HEK293 (cell line): ENCODE measurements at regions not wholly inside any gene's neighbourhood (a gene's known extent, or its start where the extent isn't known, plus 50 kb on each side); places are given as distances from the start of the nearest gene placed in this dataset.

ENCODE experiments used
- CTCF ChIA-PET: fragments of 350-600 bp; formaldehyde crosslinking; extraction: SDS; loops from one replicate; lab custom pipeline; 2021; ENCODE audit warnings: antibody characterized with exemption; lab: Yijun Ruan, JAX
- POLR2A ChIA-PET: fragments of 300-600 bp; formaldehyde crosslinking; extraction: SDS; loops from one replicate; lab custom pipeline; 2020; ENCODE audit warnings: antibody characterized with exemption, inconsistent platforms; lab: Yijun Ruan, JAX
- H3K27ac ChIP-seq: fragments of 200-500 bp; sonication (Bioruptor generic); 2 replicates; pipeline ENCODE4 v1.5.1; 2014; ENCODE audit warnings: low read depth, low read length, control low read depth, inconsistent platforms; ENCODE audit errors: extremely low read depth
- H3K36me3 ChIP-seq, 2 experiments: fragments of 200-500 bp in 1 of 2; sonication (Bioruptor generic) in 1 of 2; 1 replicate in 1 of 2; 2 replicates in 1 of 2; pipeline ENCODE4 v1.5.1; 2014 to 2017; ENCODE audit warnings: inconsistent platforms in 2 of 2, low read length in 2 of 2; ENCODE audit not compliant: control insufficient read depth in 2 of 2, insufficient read depth in 1 of 2
- H3K4me1 ChIP-seq: fragments of 200-500 bp; sonication (Bioruptor generic); 2 replicates; pipeline ENCODE4 v1.5.1; 2014; ENCODE audit warnings: mild to moderate bottlenecking, low read length, inconsistent platforms; ENCODE audit not compliant: control insufficient read depth, insufficient read depth
- H3K4me3 ChIP-seq: 2 replicates; pipeline ENCODE4 v1.5.1; 2011; ENCODE audit warnings: low read depth, mild to moderate bottlenecking, control low read depth, low read length, moderate library complexity
- H3K9me3 ChIP-seq: fragments of 200-500 bp; sonication (Bioruptor generic); 2 replicates; pipeline ENCODE4 v1.5.1; 2014; ENCODE audit warnings: low read depth, low read length, inconsistent platforms; ENCODE audit not compliant: control insufficient read depth, insufficient read depth
- GLI2 ChIP-seq: fragments of 450-650 bp; formaldehyde crosslinking; IDR thresholded peaks from 2 replicates; pipeline ENCODE4; 2017; ENCODE audit warnings: missing biosample characterization, missing genetic modification characterization, low read depth, borderline replicate concordance
- KLF10 ChIP-seq: fragments of 450-650 bp; IDR thresholded peaks from 2 replicates; pipeline ENCODE4 v1.5.1; 2018; ENCODE audit warnings: missing biosample characterization, mild to moderate bottlenecking, missing genetic modification characterization
- KLF17 ChIP-seq: fragments of 450-650 bp; formaldehyde crosslinking; IDR thresholded peaks from 2 replicates; pipeline ENCODE4 v1.5.1; 2016; ENCODE audit warnings: missing biosample characterization, missing genetic modification characterization
- KLF9 ChIP-seq: fragments of 450-650 bp; formaldehyde crosslinking; IDR thresholded peaks from 2 replicates; pipeline ENCODE4 v1.5.1; 2016; ENCODE audit warnings: missing biosample characterization, missing genetic modification characterization, low read depth
- MYNN ChIP-seq: fragments of 450-650 bp; formaldehyde crosslinking; IDR thresholded peaks from 2 replicates; pipeline ENCODE4 v1.5.1; 2016; ENCODE audit warnings: missing biosample characterization, missing genetic modification characterization, borderline replicate concordance
- REST ChIP-seq: fragments of 450-650 bp; formaldehyde crosslinking; IDR thresholded peaks from 2 replicates; pipeline ENCODE4 v1.5.1; 2016; ENCODE audit warnings: missing biosample characterization, missing genetic modification characterization
- SP2 ChIP-seq: fragments of 450-650 bp; formaldehyde crosslinking; IDR thresholded peaks from 2 replicates; pipeline ENCODE4 v1.5.1; 2016; ENCODE audit warnings: missing biosample characterization, missing genetic modification characterization
- TSHZ1 ChIP-seq: fragments of 450-650 bp; formaldehyde crosslinking; IDR thresholded peaks from 2 replicates; pipeline ENCODE4 v1.5.1; 2016; ENCODE audit warnings: missing biosample characterization, missing genetic modification characterization, borderline replicate concordance
- YY2 ChIP-seq: fragments of 450-650 bp; formaldehyde crosslinking; IDR thresholded peaks from 2 replicates; pipeline ENCODE4 v1.5.1; 2016; ENCODE audit warnings: missing biosample characterization, missing genetic modification characterization
- ZBTB26 ChIP-seq: fragments of 450-650 bp; formaldehyde crosslinking; optimal IDR thresholded peaks from 2 replicates; pipeline ENCODE3; 2016; ENCODE audit warnings: missing biosample characterization, mild to moderate bottlenecking, missing genetic modification characterization
- ZEB2 ChIP-seq: fragments of 450-650 bp; formaldehyde crosslinking; IDR thresholded peaks from 2 replicates; pipeline ENCODE4 v1.5.1; 2016; ENCODE audit warnings: missing biosample characterization, missing genetic modification characterization
- ZFP37 ChIP-seq: fragments of 450-650 bp; formaldehyde crosslinking; IDR thresholded peaks from 2 replicates; pipeline ENCODE4 v1.5.1; 2016; ENCODE audit warnings: missing biosample characterization, missing genetic modification characterization
- ZNF214 ChIP-seq: fragments of 450-650 bp; formaldehyde crosslinking; IDR thresholded peaks from 2 replicates; pipeline ENCODE4 v1.5.1; 2017; ENCODE audit warnings: missing biosample characterization, mild to moderate bottlenecking, missing genetic modification characterization, borderline replicate concordance
- ZNF350 ChIP-seq: fragments of 450-650 bp; formaldehyde crosslinking; IDR thresholded peaks from 2 replicates; pipeline ENCODE4 v1.5.0; 2017; ENCODE audit warnings: missing biosample characterization, mild to moderate bottlenecking, missing genetic modification characterization
- ZNF548 ChIP-seq: fragments of 450-650 bp; formaldehyde crosslinking; IDR thresholded peaks from 2 replicates; pipeline ENCODE4 v1.5.1; 2016; ENCODE audit warnings: missing biosample characterization, missing genetic modification characterization
- ZNF549 ChIP-seq: fragments of 450-650 bp; IDR thresholded peaks from 2 replicates; pipeline ENCODE4 v1.5.1; 2018; ENCODE audit warnings: missing biosample characterization, missing genetic modification characterization, mild to moderate bottlenecking, inconsistent platforms, moderate library complexity
- ZNF571 ChIP-seq: fragments of 450-650 bp; formaldehyde crosslinking; IDR thresholded peaks from 2 replicates; pipeline ENCODE4 v1.5.0; 2017; ENCODE audit warnings: missing biosample characterization, missing genetic modification characterization
- ZNF843 ChIP-seq: fragments of 450-650 bp; formaldehyde crosslinking; IDR thresholded peaks from 2 replicates; pipeline ENCODE4 v1.5.1; 2016; ENCODE audit warnings: missing biosample characterization, missing genetic modification characterization
- TF ChIP-seq, protein P1 (sequence below): fragments of 450-650 bp; formaldehyde crosslinking; IDR thresholded peaks from 2 replicates; pipeline ENCODE4 v1.5.1; 2017; ENCODE audit warnings: missing biosample characterization, missing genetic modification characterization
- TF ChIP-seq, protein P2 (sequence below): fragments of 450-650 bp; formaldehyde crosslinking; IDR thresholded peaks from 2 replicates; pipeline ENCODE4 v1.5.1; 2016; ENCODE audit warnings: missing biosample characterization, missing genetic modification characterization, low read depth
- TF ChIP-seq, protein P3 (sequence below): fragments of 450-650 bp; formaldehyde crosslinking; IDR thresholded peaks from 2 replicates; pipeline ENCODE4 v1.5.1; 2016; ENCODE audit warnings: missing biosample characterization, missing genetic modification characterization

DNA sequence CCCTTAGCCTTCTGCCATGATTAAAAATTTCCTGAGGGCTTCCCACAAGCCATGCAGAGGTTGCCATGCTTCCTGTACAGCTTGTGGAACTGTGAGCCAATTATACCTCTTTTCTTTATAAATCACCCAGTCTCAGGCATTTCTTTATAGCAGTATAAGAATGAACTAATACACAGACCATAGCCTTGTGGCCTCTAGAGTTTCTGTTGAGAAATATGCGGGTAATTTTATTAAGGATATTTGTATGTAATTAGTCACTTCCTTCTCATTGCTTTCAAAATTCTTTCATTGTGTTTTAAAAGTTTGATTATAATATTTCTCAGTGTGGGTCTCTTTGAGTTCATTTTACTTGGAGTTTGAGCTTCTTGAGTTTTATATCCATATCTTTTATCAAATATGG lies 484.9 kb downstream of the COL12A1 start:
- ChIA-PET POLR2A (no interaction called here), CTCF (interaction anchor here (0.6 kb wide), 1 partner anchor 37 kb away, joined by 3 read pairs; no protein-coding TSS in a partner anchor)
- Histone ChIP-seq H3K36me3 (no peaks in the 10 kb centered on the region), H3K9me3 (no peaks in the 10 kb centered on the region), H3K4me3 (no peak overlapping the region), H3K4me1 (no peaks in the 10 kb centered on the region), H3K27ac (no peak overlapping the region)
- no peak for TF ChIP-seq MYNN (tag by site-specific recombination)
- TF ChIP-seq REST (tag by site-specific recombination) = no peak
- no peak for TF ChIP-seq ZNF843
- TF ChIP-seq, protein P1, sequence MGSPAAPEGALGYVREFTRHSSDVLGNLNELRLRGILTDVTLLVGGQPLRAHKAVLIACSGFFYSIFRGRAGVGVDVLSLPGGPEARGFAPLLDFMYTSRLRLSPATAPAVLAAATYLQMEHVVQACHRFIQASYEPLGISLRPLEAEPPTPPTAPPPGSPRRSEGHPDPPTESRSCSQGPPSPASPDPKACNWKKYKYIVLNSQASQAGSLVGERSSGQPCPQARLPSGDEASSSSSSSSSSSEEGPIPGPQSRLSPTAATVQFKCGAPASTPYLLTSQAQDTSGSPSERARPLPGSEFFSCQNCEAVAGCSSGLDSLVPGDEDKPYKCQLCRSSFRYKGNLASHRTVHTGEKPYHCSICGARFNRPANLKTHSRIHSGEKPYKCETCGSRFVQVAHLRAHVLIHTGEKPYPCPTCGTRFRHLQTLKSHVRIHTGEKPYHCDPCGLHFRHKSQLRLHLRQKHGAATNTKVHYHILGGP (tag by site-specific recombination) = no peak
- no peak for TF ChIP-seq KLF17 (tag by site-specific recombination)
- TF ChIP-seq ZEB2 (tag by site-specific recombination) = no peak
- no peak for TF ChIP-seq ZBTB26 (tag by site-specific recombination)
- TF ChIP-seq KLF9 = no peak
- TF ChIP-seq, all 188 proteins: peak for 0

- ChIA-PET CTCF (no interaction called here), POLR2A (no interaction called here)
- H3K4me1 ChIP-seq = no peaks in the 10 kb centered on the region
- no peaks in the 10 kb centered on the region for H3K36me3 ChIP-seq
- H3K4me3 ChIP-seq = no peak overlapping the region
- H3K27ac ChIP-seq = no peak overlapping the region
- H3K9me3 ChIP-seq = no peaks in the 10 kb centered on the region
- no peak for TF ChIP-seq YY2 (tag by site-specific recombination)
- no peak for TF ChIP-seq SP2
- no peak for TF ChIP-seq ZNF350 (tag by site-specific recombination)
- TF ChIP-seq ZNF214 (tag by site-specific recombination) = no peak
- no peak for TF ChIP-seq ZNF549 (tag by site-specific recombination)
- TF ChIP-seq, protein P2, sequence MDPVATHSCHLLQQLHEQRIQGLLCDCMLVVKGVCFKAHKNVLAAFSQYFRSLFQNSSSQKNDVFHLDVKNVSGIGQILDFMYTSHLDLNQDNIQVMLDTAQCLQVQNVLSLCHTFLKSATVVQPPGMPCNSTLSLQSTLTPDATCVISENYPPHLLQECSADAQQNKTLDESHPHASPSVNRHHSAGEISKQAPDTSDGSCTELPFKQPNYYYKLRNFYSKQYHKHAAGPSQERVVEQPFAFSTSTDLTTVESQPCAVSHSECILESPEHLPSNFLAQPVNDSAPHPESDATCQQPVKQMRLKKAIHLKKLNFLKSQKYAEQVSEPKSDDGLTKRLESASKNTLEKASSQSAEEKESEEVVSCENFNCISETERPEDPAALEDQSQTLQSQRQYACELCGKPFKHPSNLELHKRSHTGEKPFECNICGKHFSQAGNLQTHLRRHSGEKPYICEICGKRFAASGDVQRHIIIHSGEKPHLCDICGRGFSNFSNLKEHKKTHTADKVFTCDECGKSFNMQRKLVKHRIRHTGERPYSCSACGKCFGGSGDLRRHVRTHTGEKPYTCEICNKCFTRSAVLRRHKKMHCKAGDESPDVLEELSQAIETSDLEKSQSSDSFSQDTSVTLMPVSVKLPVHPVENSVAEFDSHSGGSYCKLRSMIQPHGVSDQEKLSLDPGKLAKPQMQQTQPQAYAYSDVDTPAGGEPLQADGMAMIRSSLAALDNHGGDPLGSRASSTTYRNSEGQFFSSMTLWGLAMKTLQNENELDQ (tag by site-specific recombination) = no peak
- no peak for TF ChIP-seq ZNF571 (tag by site-specific recombination)
- TF ChIP-seq ZNF548 (tag by site-specific recombination) = no peak
- TF ChIP-seq GLI2 = no peak
- TF ChIP-seq, protein P3, sequence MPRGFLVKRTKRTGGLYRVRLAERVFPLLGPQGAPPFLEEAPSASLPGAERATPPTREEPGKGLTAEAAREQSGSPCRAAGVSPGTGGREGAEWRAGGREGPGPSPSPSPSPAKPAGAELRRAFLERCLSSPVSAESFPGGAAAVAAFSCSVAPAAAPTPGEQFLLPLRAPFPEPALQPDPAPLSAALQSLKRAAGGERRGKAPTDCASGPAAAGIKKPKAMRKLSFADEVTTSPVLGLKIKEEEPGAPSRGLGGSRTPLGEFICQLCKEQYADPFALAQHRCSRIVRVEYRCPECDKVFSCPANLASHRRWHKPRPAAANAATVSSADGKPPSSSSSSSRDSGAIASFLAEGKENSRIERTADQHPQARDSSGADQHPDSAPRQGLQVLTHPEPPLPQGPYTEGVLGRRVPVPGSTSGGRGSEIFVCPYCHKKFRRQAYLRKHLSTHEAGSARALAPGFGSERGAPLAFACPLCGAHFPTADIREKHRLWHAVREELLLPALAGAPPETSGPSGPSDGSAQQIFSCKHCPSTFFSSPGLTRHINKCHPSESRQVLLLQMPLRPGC = no peak
- TF ChIP-seq ZFP37 (tag by site-specific recombination) = no peak
- TF ChIP-seq TSHZ1 (tag by site-specific recombination) = no peak
- no peak for TF ChIP-seq KLF10 (tag by site-specific recombination)
Measured at GRCh38 chr6:74717591-74717990, 488.3 kb downstream of the COL12A1 start.
